ENCODE measurements at regions not wholly inside any gene's neighbourhood (a gene's known extent, or its start where the extent isn't known, plus 50 kb on each side); places are given as distances from the start of the nearest gene placed in this dataset.

- no peak for DNase-seq
These were observed 338.1 kb downstream of the SEC14L1 start for GRCh38 chr17:77478899-77479298.

DNA sequence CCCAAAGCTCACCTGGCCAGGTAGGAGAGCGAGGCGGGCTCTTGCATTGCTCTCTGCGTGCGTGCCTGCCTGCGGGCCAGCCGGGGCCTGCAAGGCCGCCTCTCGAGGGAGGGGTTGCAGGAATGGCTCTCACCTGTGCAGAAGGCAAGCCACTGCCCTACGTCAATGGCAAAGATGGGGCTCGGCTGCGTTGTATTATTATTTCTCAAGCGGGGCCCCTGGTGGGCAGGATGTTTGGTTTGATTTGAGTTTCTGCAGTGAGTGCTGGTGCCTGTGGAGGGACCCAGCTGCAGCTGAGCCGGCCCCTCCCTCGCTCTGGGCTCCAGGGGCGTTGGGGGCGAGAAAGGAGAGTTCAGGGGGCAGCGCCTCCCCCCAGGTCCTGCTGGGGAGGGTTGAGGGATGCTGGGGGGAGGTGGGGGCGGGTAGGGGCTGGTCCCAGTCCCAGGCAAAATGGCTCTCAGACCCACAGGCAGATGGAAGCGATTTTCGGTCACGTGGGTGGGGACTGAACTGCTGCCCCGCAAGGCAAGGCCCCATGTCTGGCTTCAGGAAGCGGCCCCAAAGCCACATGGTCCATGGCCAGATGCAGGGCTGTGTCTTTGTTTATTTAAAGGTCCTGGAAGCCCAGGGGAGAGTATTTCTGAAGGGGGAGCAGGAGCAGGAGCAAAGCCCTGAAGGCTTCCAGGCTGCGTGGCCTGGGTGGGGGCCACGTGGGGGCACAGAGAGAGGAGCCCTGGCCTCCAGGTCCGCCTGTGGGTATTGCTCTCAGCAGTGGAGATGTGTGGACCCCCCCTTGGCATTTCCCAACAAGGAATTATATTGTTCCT is 338.8 kb downstream of the SEC14L1 start:
- no peak for DNase-seq

GRCh38 chr17:77480199-77480508 is 339.4 kb downstream of the SEC14L1 start:
- no peak for DNase-seq

DNA sequence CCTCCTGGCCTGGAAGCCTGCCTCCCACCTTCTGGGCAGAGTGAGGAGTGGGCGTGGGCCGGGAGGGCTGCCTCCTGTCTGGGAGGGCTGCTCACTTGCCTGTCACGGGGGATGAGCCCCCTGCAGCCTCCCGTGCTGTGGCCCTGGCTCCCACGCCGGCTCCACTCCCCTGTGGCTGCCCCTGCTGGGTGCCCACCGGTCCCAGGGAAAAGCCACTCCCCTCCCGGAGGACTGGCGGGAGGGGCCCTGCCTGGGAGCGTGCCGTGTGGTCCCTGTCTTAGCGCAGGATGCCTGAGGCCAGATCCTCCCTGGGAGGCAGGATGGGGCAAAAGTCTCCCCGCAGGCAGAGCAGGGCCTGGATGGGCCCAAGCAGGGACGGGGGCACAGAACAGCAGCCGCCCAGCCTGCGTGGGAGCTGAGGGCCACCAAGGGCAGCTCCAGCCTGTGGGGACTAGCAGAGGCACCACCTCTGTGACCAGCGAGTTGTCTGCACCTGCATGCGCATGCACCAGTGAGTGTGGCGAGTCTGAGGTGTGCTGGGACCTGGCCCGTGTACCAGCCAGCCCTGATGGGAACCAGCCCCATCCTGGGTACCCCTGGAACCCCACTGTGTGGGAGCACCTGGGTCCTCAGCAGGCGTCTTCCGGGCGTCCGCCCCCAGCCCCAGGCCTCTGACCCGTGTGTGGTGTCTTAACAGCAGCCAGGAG is 339.9 kb downstream of the SEC14L1 start:
- DNase-seq = no peak

DNA sequence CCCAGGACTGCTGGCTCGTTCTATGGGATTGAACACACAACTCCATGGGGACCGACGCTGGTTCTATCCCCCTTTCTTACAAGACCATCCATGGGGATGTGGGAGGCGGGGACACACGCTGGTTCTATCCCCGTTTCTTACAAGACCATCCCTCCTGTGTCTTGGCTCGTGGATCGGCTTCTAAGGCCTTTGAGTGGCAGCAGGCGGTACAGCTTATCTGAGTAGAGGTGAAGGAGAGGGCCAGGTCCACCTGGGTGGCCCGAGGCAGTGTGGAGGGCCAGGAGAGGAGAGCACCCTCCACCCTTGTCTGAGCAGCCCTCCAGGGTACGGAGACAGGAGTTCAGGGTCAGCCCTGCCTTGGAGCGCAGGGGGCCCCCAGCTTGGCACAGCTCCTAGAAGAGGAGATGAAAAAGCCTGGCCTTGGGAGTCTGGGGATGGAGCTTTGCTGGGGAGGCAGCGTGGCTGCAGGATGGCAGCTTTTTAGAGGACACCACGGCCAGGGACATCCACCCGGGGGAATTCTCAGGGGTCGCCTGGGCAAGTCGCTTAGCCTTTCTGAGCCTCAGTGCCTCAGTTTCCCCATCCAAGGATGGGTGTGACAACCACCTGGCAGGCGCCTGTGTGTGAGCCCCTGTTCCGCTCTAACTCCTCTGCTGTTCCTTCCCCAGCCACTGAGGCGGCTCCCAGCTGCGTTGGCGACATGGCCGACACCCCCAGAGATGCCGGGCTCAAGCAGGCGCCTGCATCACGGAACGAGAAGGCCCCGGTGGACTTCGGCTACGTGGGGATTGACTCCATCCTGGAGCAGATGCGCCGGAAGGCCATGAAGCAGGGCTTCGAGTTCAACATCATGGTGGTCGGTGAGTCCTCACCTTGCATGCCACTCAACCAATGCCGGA is 341.0 kb downstream of the SEC14L1 start:
- DNase-seq = no peak

DNA sequence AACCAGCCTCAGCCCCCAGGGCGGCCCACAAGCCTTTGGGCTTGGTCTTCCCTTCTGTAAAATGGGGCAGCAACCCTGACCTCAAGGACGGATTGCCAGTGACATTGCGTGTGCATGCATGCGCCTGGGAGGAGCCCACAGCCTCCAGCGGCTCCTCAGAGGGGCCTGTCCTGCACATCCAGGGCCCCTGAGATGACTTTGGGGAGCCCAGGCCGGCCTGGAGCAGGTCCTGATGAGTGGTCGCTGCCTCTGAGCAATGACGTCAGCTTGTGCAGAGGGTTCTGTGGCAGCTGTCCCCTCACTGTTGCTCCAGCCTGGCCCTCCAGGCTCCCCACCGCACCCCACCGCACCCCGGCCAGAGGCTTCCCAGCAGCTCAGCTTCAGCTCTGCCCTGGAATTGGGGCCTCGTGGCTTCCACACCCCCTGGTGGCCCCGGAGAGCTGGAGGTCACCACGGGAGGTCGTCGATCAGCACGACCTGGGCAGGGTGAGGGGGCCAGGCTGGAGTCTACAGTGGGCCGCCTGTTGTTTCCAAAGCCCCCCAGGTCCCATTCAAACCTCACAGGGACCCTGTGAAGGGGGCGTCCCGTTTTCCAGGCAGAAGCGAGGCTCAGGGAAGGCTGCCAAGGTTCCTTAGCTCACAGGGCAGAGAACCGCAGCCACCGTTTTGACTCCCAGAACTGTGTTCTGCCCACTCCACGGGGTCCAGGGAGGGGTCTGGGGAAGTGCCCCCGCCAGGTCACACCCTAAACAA is 341.8 kb downstream of the SEC14L1 start:
- no peak for DNase-seq

GRCh38 chr17:77483128-77483598 is 342.4 kb downstream of the SEC14L1 start:
- no peak for DNase-seq

- DNase-seq = no peak
These were observed 343.3 kb downstream of the SEC14L1 start for GRCh38 chr17:77484111-77484510.

- no peak for DNase-seq
These were observed 344.5 kb downstream of the SEC14L1 start for GRCh38 chr17:77485089-77485833.

DNA sequence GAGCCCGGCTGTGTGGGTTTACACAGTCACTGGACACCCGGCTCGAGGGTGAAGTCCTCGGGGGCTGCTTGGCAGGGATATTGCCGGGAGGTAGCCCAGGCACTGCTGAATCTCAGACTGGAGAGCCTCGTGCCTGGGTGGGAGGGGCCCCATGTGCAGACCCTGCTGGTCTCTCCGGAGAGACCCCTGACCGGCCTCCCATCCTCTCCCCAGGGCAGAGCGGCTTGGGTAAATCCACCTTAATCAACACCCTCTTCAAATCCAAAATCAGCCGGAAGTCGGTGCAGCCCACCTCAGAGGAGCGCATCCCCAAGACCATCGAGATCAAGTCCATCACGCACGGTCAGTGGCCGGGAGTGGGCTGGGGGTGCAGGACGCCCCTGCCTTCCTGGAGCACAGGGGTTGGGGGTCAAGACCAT is 346.5 kb downstream of the SEC14L1 start:
- no peak for DNase-seq

DNA sequence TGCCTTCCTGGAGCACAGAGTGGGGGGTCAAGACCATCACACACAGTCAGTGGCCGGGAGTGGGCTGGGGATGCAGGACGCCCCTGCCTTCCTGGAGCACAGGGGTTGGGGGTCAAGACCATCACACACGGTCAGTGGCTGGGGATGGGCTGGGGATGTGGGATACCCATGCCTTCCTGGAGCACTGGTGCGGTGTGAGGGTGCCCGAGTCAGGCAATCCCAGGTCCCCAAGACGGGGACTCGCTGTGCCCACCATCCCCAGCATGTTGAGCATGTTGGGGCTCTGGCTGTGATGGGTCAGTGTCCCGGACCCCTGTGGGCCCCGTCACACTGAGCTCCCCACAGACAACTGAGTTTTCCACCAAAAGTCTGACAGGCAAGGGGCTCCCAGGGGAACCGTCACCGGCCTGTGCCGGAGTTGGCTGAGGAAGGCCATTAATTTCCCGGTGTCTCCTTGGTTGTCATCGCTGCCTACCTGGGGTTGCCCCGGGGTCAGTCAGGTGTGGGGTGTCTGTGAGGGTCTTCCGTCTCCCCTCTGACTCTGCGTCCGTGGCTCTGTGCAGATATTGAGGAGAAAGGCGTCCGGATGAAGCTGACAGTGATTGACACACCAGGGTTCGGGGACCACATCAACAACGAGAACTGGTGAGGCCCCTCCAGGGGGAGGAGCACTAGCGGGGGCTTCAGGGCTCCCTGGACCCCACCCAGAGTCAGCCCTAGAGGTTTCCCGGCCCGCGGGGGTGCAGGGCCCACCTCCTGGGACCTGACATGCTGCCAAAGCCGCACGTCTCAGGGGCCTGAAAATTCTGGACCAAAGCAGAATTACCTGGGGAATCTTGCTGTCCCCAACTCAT is 347.1 kb downstream of the SEC14L1 start:
- no peak for DNase-seq

- no peak for DNase-seq
These were observed 347.9 kb downstream of the SEC14L1 start for GRCh38 chr17:77488531-77489238.

DNA sequence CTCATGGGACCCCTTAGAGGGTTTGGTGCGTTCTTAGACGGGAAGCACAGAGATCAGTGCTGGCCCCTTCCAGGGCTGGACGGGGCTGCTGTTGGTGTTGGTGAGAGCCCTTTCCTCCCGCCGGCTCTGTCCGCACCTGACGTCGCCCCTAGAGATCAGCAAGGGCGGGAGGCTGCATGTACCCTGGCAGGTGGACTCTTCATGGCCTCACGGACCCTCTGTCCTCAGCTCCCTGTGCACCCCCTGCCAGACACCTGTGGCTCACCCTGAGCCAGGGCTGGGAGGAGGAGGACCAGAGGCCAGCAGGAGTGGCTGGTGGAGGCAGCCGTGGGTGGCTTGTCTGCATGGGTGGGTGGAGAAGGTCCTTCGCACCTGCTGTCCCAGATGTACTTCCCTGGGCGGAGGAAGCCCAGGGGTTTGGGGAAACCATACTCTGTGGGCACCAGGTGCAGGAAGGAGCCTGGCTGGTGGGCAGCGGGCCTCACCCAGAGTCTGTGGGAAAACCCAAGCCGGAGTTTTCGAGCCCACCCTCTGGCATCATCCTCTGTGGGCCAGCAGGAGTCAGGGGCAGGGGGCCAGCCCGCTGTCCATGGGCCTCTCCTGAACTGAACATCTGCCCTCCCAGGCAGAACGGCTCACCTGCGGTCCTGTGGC is 348.6 kb downstream of the SEC14L1 start:
- no peak for DNase-seq

DNA sequence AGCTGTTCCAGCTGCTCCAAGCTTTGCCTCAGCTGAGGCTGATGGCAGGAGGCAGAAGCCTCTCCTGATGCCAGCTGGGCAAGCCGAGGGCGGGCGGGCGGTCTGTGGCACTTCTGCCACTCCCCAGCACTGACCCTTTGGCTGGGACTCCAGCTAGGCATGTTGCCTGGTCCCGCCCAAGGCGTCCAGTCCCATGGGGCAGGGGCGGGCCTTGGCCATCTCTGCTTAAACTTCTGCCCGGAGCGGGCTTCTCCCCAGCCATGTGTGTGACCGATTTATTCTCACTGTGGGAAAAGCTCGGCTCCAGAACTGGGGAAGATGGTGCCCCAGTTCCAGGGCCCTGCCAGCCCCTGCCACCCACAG is 349.1 kb downstream of the SEC14L1 start:
- DNase-seq = no peak

DNA sequence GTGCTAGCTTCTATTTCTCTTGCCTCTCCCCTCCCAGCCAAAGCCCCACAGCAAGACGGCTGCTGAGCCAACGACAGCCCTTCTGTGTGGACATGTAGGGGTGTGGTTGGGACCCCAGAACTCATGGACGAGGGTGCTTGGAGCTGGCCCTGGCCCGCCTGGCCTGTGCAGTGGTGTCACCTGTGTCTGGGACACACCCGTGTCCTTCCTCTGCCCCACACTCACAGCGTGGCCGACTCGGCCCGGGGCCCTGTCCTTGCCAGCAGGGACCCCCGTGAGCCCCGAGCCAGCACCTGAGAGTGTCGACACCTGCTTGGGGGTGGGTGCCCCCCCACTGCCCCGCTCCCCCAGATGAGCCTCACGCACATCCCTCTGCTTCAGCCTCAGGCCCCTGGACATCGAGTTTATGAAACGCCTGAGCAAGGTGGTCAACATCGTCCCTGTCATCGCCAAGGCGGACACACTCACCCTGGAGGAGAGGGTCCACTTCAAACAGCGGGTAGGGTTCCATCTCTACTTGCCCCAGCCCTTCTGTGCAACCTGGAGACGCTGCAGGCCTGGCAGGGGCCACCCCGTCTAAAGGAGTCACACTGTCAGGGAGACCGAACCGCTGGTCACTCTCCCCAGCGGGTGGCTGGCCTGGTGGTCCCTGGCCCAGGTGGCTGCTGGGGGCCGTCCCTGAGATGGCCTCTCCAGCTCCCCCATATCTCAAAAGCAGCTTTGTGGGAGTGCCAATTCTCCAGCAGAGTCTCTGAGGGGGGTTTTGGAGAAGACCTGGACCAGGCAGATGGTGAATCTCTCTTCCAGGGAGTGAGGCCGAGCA is 349.8 kb downstream of the SEC14L1 start:
- DNase-seq = no peak

DNA sequence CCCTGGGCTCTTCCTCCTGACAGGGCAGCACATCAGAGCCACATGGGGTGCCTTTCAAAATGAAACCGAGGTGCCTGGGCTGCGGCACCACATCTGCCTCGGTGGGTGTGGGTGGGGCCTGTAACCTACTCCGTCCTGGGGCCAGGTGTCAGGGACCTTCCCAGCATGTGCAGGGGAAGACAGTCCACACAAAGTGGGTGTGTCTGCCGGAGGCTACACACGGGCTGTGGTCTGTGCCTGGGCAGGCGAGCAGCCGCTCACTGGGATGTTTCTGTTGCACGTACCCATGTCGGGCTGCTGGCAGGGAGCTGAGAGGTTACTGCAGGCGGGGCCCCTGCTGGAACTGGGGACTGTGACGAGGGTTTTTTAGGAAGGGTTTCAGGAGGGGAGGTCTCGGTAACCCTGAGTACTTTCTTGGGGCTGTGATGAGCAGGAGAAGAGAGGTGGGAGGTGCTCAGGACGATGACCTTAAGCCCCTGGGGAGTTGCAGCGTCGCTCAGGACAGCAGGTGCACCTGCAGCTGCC is 351.2 kb downstream of the SEC14L1 start:
- DNase-seq = no peak

DNA sequence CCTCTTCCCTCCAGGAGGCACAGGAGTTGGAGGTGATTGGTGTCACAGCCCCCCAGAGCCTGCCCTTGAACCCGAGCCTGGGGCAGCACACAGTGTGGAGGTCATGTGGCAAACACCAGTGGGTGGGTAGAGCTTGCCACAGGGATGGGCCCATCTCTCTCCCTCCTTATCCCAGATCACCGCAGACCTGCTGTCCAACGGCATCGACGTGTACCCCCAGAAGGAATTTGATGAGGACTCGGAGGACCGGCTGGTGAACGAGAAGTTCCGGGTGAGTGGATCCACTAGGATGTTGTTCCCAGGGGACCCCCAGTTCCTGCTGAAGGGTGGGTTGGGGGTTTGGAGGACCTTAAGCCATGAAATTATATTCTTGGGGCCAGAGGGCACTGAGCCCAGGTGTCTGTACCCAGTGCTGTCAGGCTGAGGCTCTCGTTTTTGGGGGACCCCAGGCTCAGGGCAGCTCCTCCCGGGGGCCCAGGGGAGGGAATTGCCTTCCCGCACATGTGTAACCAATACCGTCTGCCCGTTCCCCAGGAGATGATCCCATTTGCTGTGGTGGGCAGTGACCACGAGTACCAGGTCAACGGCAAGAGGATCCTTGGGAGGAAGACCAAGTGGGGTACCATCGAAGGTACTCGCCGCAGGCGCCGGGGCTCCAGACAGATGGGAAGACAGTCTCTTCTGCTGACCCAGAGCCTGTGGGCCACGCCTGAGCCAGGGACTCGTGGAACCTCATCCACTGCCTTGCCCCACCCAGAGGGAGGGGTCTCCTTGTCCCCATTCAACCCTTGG is 351.9 kb downstream of the SEC14L1 start:
- DNase-seq = no peak
